HL-60 (cell line): ENCODE measurements at regions not wholly inside any gene's neighbourhood (a gene's known extent, or its start where the extent isn't known, plus 50 kb on each side); places are given as distances from the start of the nearest gene placed in this dataset.

Experiments used
- DNase-seq, 2 experiments: peaks; one replicate each; pipeline ENCODE4 v3.0.0-alpha.2; 2010 to 2020; ENCODE audit warnings: low read depth in 1 of 2, low spot score in 1 of 2
- H3K27ac ChIP-seq: fragments of 250-450 bp; sonication (Bioruptor Pico); replicated peaks from 2 replicates; pipeline ENCODE4 v1.5.1; 2020; ENCODE audit warnings: mild to moderate bottlenecking, moderate library complexity
- H3K27me3 ChIP-seq: fragments of 250-450 bp; sonication (Bioruptor Pico); 2 replicates; pipeline ENCODE4 v1.5.1; 2021; ENCODE audit warnings: mild to moderate bottlenecking, moderate library complexity; ENCODE audit not compliant: insufficient read depth, poor library complexity, severe bottlenecking
- H3K4me3 ChIP-seq: replicated peaks from 2 replicates; pipeline ENCODE4 v1.5.1; 2011; ENCODE audit warnings: mild to moderate bottlenecking, control low read depth, low read length; ENCODE audit not compliant: insufficient read depth
- GABPA ChIP-seq: IDR thresholded peaks from 2 replicates; pipeline ENCODE4 v1.6.1; 2012; ENCODE audit warnings: low read depth
- POLR2AphosphoS5 ChIP-seq: IDR thresholded peaks from 2 replicates; pipeline ENCODE4 v1.6.1; 2012; ENCODE audit warnings: low read depth
- REST ChIP-seq: IDR thresholded peaks from 2 replicates; pipeline ENCODE4 v1.6.1; 2012; ENCODE audit warnings: low read depth; ENCODE audit not compliant: insufficient replicate concordance
- SPI1 ChIP-seq: IDR thresholded peaks from 2 replicates; pipeline ENCODE4 v1.6.1; 2012; ENCODE audit warnings: low read depth, mild to moderate bottlenecking, borderline replicate concordance
- TF ChIP-seq, protein P1 (sequence below): IDR thresholded peaks from one replicate; pipeline ENCODE4 v1.5.1; 2011; ENCODE audit warnings: low read length, control low read depth, inconsistent platforms; ENCODE audit not compliant: insufficient read depth

DNA sequence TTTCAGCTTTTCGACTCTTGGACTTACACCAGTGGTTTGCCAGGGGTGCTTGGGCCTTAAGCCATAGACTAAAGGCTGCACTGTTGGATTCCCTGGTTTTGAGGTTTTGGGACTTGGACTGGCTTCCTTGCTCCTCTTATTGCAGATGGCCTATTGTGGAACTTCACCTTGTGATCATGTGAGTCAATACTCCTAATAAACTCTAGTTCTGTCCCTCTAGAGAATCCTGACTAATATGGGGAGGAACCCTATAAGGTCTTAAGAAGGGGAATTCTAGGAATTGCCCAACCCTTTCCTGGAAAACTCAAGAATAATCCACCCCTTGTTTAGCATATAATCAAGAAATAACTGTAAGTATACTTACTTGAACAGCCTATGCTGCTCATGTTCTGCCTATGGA lies 491.8 kb downstream of the TMEM135 start:
- DNase-seq = no peak
- TF ChIP-seq, protein P1, sequence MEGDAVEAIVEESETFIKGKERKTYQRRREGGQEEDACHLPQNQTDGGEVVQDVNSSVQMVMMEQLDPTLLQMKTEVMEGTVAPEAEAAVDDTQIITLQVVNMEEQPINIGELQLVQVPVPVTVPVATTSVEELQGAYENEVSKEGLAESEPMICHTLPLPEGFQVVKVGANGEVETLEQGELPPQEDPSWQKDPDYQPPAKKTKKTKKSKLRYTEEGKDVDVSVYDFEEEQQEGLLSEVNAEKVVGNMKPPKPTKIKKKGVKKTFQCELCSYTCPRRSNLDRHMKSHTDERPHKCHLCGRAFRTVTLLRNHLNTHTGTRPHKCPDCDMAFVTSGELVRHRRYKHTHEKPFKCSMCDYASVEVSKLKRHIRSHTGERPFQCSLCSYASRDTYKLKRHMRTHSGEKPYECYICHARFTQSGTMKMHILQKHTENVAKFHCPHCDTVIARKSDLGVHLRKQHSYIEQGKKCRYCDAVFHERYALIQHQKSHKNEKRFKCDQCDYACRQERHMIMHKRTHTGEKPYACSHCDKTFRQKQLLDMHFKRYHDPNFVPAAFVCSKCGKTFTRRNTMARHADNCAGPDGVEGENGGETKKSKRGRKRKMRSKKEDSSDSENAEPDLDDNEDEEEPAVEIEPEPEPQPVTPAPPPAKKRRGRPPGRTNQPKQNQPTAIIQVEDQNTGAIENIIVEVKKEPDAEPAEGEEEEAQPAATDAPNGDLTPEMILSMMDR = no peak
- TF ChIP-seq REST (no peak), GABPA (no peak), POLR2AphosphoS5 (no peak), SPI1 (no peak)
- Histone ChIP-seq H3K27ac (no peak overlapping the region), H3K27me3 (peaks cover 2% of the 10 kb centered on the region), H3K4me3 (no peak overlapping the region)

DNA sequence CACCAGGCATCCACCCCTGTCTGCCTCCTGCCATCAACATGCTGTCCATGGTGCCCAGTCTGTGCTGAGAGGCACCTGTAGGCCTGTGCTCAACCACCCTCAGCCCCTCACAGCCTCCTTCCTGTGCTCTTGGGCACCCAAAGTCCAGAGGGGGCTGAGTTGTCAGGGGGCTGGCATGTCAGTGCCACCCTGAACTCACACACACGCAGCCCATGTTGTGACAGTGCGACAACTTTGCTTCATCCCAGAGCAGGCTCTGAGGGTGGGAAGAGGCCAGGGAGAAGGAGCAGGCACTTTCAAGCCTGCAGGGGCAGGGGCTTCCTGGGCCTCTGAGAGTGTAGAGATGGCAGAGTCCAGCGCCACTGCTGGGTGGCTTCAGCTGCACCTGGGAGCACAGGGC lies 491.0 kb downstream of the TMEM135 start:
- Histone ChIP-seq H3K4me3 (no peak overlapping the region), H3K27ac (no peak overlapping the region), H3K27me3 (peaks cover 2% of the 10 kb centered on the region)
- TF ChIP-seq GABPA = no peak
- TF ChIP-seq REST = no peak
- no peak for TF ChIP-seq POLR2AphosphoS5
- no peak for TF ChIP-seq SPI1
- TF ChIP-seq, protein P1 = no peak
- DNase-seq = no peak

GRCh38 chr11:87523276-87523675 lies 485.5 kb downstream of the TMEM135 start:
- no peak for DNase-seq
- Histone ChIP-seq H3K27ac (no peak overlapping the region), H3K27me3 (no peaks in the 10 kb centered on the region), H3K4me3 (no peak overlapping the region)
- TF ChIP-seq SPI1 (no peak), POLR2AphosphoS5 (no peak), GABPA (no peak), REST (no peak)
- TF ChIP-seq, protein P1 = no peak
